Heart left ventricle (tissue), 16 donors: ENCODE measurements at regions not wholly inside any gene's neighbourhood (a gene's known extent, or its start where the extent isn't known, plus 50 kb on each side); places are given as distances from the start of the nearest gene placed in this dataset.

ENCODE experiments used
- ATAC-seq, 4 donors: fragments of 200-7000 bp; cut with Tn5 transposase; one replicate each; pipeline ENCODE4 v1.9.1; 2020 to 2022; ENCODE audit warnings: moderate library complexity in 4 of 4, mild to moderate bottlenecking in 3 of 4, moderate number of reproducible peaks in 1 of 4
- DNase-seq, 5 donors: peaks; one replicate each; pipeline ENCODE4 v3.0.0-alpha.2; 2020
- H3K27ac ChIP-seq, 12 donors: fragments of 200-600 bp; sonication (generic) in 4 of 12; one replicate each; pipeline versions ENCODE4 v1.5.0 to v1.8.0; 2016 to 2022; ENCODE audit warnings: mild to moderate bottlenecking in 2 of 12
- H3K27me3 ChIP-seq, 9 donors: fragments of 200-600 bp; sonication (generic) in 2 of 9; one replicate each; pipeline versions ENCODE4 v1.5.1 to v1.8.0; 2016 to 2022; ENCODE audit warnings: mild to moderate bottlenecking in 3 of 9
- H3K36me3 ChIP-seq, 9 donors: fragments of 200-600 bp; sonication (generic) in 2 of 9; one replicate each; pipeline versions ENCODE4 v1.5.0 to v1.8.0; 2018 to 2022; ENCODE audit warnings: mild to moderate bottlenecking in 2 of 9
- H3K4me1 ChIP-seq, 12 donors: fragments of 200-600 bp; sonication (generic) in 4 of 12; one replicate each; pipeline versions ENCODE4 v1.5.0 to v1.8.0; 2016 to 2022; ENCODE audit warnings: mild to moderate bottlenecking in 3 of 12
- H3K4me3 ChIP-seq, 12 donors: fragments of 200-600 bp; sonication (generic) in 4 of 12; one replicate each; pipeline versions ENCODE4 v1.5.0 to v1.8.0; 2017 to 2022; ENCODE audit warnings: mild to moderate bottlenecking in 9 of 12, moderate library complexity in 4 of 12
- H3K9me3 ChIP-seq, 12 donors: fragments of 200-600 bp; sonication (generic) in 4 of 12; one replicate each; pipeline versions ENCODE4 v1.5.0 to v1.8.0; 2016 to 2022; ENCODE audit warnings: mild to moderate bottlenecking in 1 of 12
- CTCF ChIP-seq, 12 donors: fragments of 200-600 bp; sonication (generic) in 4 of 12; IDR thresholded peaks; one replicate each; pipeline versions ENCODE4 v1.5.0 to v1.8.0; 2018 to 2022; ENCODE audit warnings: antibody characterized with exemption in 12 of 12, mild to moderate bottlenecking in 5 of 12
- POLR2A ChIP-seq, 2 donors: fragments of 450-650 bp; IDR thresholded peaks; one replicate each; pipeline ENCODE4 v1.6.1; 2017; ENCODE audit warnings: antibody characterized with exemption in 2 of 2, mild to moderate bottlenecking in 2 of 2, moderate library complexity in 2 of 2
- WGBS, 4 donors: extraction: QIAGEN DNeasy Blood & Tissue Kit in 2 of 4; methylation state at CpG; one replicate each; pipeline versions ENCODE4 v1.1.5 to v1.1.7; 2013 to 2018; 5-methylcytosine and 5-hydroxymethylcytosine counted together
- intact Hi-C, 10 donors: fragments of 100-400 bp; cut with DNase I; formaldehyde crosslinking; loops; one replicate each; pipeline versions ENCODE4 v1.11.1 to v1.14.2; 2022
- donor health status: ischemic (EF 13 %, LVEDD 7.1; RV severe dilation, severe dysfunction).
- donor health status: healthy with polysubstance abuse.
- donor health status: DM: no; HTN: yes; CAD: no.
- donor health status: DM: no; HTN: no; CAD: no.
- donor health status: ischemic (EF 25% LVEDD 6.9; RV normal size, moderate dysfunction).
- donor health status: ischemic (EF 25% LVEDD 5.7; RV mildly dilated, moderate dysfunction).
- donor health status: healthy.
- donor health status: DM: yes; HTN: yes; CAD: no.
- donor health status: ischemic (EF 35%, LVEDD 5.7; RV mildly dilated, moderate dysfunction).
- donor health status: nonischemic (EF 11% LVEDD 7.7; RV severe dilation, severe dysfunction).
- donor health status: DM: yes; HTN: yes; CAD: no.
- donor health status: PGD.
- donor health status: ischemic (EF 29% LVEDD 5.4; RV normal size, mild dysfunction).
- donor health status: nonischemic (EF 23%, LVEDD 6.1; RV moderate dilation, normal function).

GRCh38 chr2:6579281-6579680 lies 286.4 kb downstream of the CMPK2 start:
- TF ChIP-seq POLR2A (IDR thresholded peaks at IDR 0.05): no peak
- no peak for TF ChIP-seq CTCF (IDR thresholded peaks at IDR 0.05)
- ATAC-seq (no peak), DNase-seq (no peak)
- intact Hi-C loops: no loop called here
- Histone ChIP-seq H3K27me3 (peaks cover 0 to 5% (median 0%) of the 10 kb centered on the region in 9 donors), H3K9me3 (no peaks in the 10 kb centered on the region), H3K27ac (no peak overlapping the region), H3K36me3 (no peaks in the 10 kb centered on the region), H3K4me3 (no peak overlapping the region), H3K4me1 (no peaks in the 10 kb centered on the region)

GRCh38 chr2:6580982-6581381 lies 284.7 kb downstream of the CMPK2 start:
- H3K4me3 ChIP-seq: no peak overlapping the region
- no peaks in the 10 kb centered on the region for H3K4me1 ChIP-seq
- TF ChIP-seq POLR2A (IDR thresholded peaks at IDR 0.05): no peak
- no peak for TF ChIP-seq CTCF (IDR thresholded peaks at IDR 0.05)
- H3K9me3 ChIP-seq: no peaks in the 10 kb centered on the region
- WGBS, 4 donors: 72 to 85% (median 75%) methylated on average over 4 of the region's 4 CpGs
- no peak overlapping the region for H3K27ac ChIP-seq
- no peaks in the 10 kb centered on the region for H3K36me3 ChIP-seq
- DNase-seq: no peak
- intact Hi-C loops: no loop called here
- peaks cover 0 to 5% (median 0%) of the 10 kb centered on the region in 9 donors for H3K27me3 ChIP-seq
- no peak for ATAC-seq

- H3K9me3 ChIP-seq: no peaks in the 10 kb centered on the region
- no peaks in the 10 kb centered on the region for H3K36me3 ChIP-seq
- intact Hi-C loops: loop anchor here in 1 of 10 donors (5.0 kb wide), 1 partner anchor 48 kb away; no protein-coding TSS in a partner anchor
- no peak overlapping the region for H3K27ac ChIP-seq
- H3K27me3 ChIP-seq: no peaks in the 10 kb centered on the region
- TF ChIP-seq POLR2A (IDR thresholded peaks at IDR 0.05) (no peak), CTCF (IDR thresholded peaks at IDR 0.05) (no peak)
- no peak overlapping the region for H3K4me3 ChIP-seq
- 86 to 93% (median 88%) methylated on average over 6 of the region's 6 CpGs for WGBS, 4 donors
- DNase-seq: no peak
- no peaks in the 10 kb centered on the region for H3K4me1 ChIP-seq
- no peak for ATAC-seq
Measured at GRCh38 chr2:6589150-6589549, 276.6 kb downstream of the CMPK2 start.

GRCh38 chr2:6590442-6590841 lies 275.3 kb downstream of the CMPK2 start:
- no peaks in the 10 kb centered on the region for H3K27me3 ChIP-seq
- H3K36me3 ChIP-seq: no peaks in the 10 kb centered on the region
- intact Hi-C loops: no loop called here
- WGBS, 4 donors: 65 to 84% (median 69%) methylated on average over 3 of the region's 3 CpGs
- TF ChIP-seq POLR2A (IDR thresholded peaks at IDR 0.05): no peak
- no peak for TF ChIP-seq CTCF (IDR thresholded peaks at IDR 0.05)
- DNase-seq (no peak), ATAC-seq (no peak)
- H3K4me1 ChIP-seq: no peaks in the 10 kb centered on the region
- no peak overlapping the region for H3K4me3 ChIP-seq
- H3K27ac ChIP-seq: no peak overlapping the region
- H3K9me3 ChIP-seq: no peaks in the 10 kb centered on the region
